HFFc6 (cell line): ENCODE measurements at regions not wholly inside any gene's neighbourhood (a gene's known extent, or its start where the extent isn't known, plus 50 kb on each side); places are given as distances from the start of the nearest gene placed in this dataset.
"Not testable (repeated sequence)": the region's sequence is repeated elsewhere in the genome, so short reads cannot be mapped to it uniquely, and the experiment has no call there.

Experiments
- DNase-seq: peaks from one replicate; pipeline ENCODE4 v3.0.0-alpha.2; 2018
- H3K27ac Mint-ChIP-seq: 2 replicates; pipeline ENCODE4 v1.8.0; 2020; ENCODE audit warnings: mild to moderate bottlenecking, mixed read lengths
- H3K27me3 Mint-ChIP-seq: 2 replicates; pipeline ENCODE4 v1.8.0; 2021; ENCODE audit warnings: mild to moderate bottlenecking, moderate library complexity, mixed read lengths; ENCODE audit not compliant: insufficient read depth
- H3K36me3 Mint-ChIP-seq: 2 replicates; pipeline ENCODE4 v1.8.0; 2021; ENCODE audit warnings: low read depth, mixed read lengths
- H3K4me1 Mint-ChIP-seq: 2 replicates; pipeline ENCODE4 v1.8.0; 2020; ENCODE audit warnings: low read depth, mixed read lengths
- H3K4me3 Mint-ChIP-seq: 2 replicates; pipeline ENCODE4 v1.8.0; 2020; ENCODE audit warnings: mild to moderate bottlenecking, moderate library complexity, mixed read lengths
- H3K9me3 Mint-ChIP-seq: 2 replicates; pipeline ENCODE4 v1.8.0; 2020; ENCODE audit warnings: mild to moderate bottlenecking, mixed read lengths
- CTCF ChIP-seq: fragments of 200-600 bp; sonication (generic); IDR thresholded peaks from 2 replicates; pipeline ENCODE4 v1.5.0; 2021; ENCODE audit warnings: antibody characterized with exemption, mild to moderate bottlenecking

GRCh38 chr5:1733369-1733768 lies 66.3 kb downstream of the MRPL36 start:
- no peaks in the 10 kb centered on the region for H3K4me1 Mint-ChIP-seq
- DNase-seq: no peak
- no peak overlapping the region for H3K4me3 Mint-ChIP-seq
- no peak overlapping the region for H3K27ac Mint-ChIP-seq
- peaks cover 14% of the 10 kb centered on the region for H3K27me3 Mint-ChIP-seq
- H3K36me3 Mint-ChIP-seq: no peaks in the 10 kb centered on the region
- TF ChIP-seq CTCF: no peak
- no peaks in the 10 kb centered on the region for H3K9me3 Mint-ChIP-seq

- Mint-ChIP-seq H3K4me1 (no peaks in the 10 kb centered on the region), H3K36me3 (no peaks in the 10 kb centered on the region), H3K9me3 (no peaks in the 10 kb centered on the region), H3K27ac (no peak overlapping the region), H3K27me3 (peaks cover 14% of the 10 kb centered on the region), H3K4me3 (no peak overlapping the region)
- no peak for TF ChIP-seq CTCF
- DNase-seq: no peak
Measured at GRCh38 chr5:1732945-1733344, 66.7 kb downstream of the MRPL36 start.

GRCh38 chr5:1732238-1732941 lies 67.2 kb downstream of the MRPL36 start:
- H3K9me3 Mint-ChIP-seq: no peaks in the 10 kb centered on the region
- H3K4me3 Mint-ChIP-seq: no peak overlapping the region
- H3K36me3 Mint-ChIP-seq: no peaks in the 10 kb centered on the region
- H3K4me1 Mint-ChIP-seq: no peaks in the 10 kb centered on the region
- no peak for DNase-seq
- no peak for TF ChIP-seq CTCF
- H3K27me3 Mint-ChIP-seq: peaks cover 11% of the 10 kb centered on the region
- no peak overlapping the region for H3K27ac Mint-ChIP-seq

- H3K4me3 Mint-ChIP-seq, H3K4me1 Mint-ChIP-seq, H3K9me3 Mint-ChIP-seq, H3K27ac Mint-ChIP-seq, H3K36me3 Mint-ChIP-seq, DNase-seq: not testable (repeated sequence)
- peaks cover 10% of the 10 kb centered on the region for H3K27me3 Mint-ChIP-seq
Measured at GRCh38 chr5:1731855-1732237, 67.8 kb downstream of the MRPL36 start.

GRCh38 chr5:1731091-1731639 lies 68.5 kb downstream of the MRPL36 start:
- Mint-ChIP-seq H3K27me3 (peaks cover 17% of the 10 kb centered on the region), H3K27ac (no peak overlapping the region), H3K9me3 (no peaks in the 10 kb centered on the region), H3K4me1 (no peaks in the 10 kb centered on the region), H3K36me3 (no peaks in the 10 kb centered on the region), H3K4me3 (no peak overlapping the region)
- TF ChIP-seq CTCF: no peak
- DNase-seq: no peak

GRCh38 chr5:1730487-1730847 lies 69.2 kb downstream of the MRPL36 start:
- no peak for TF ChIP-seq CTCF
- DNase-seq: no peak
- H3K36me3 Mint-ChIP-seq: no peaks in the 10 kb centered on the region
- peaks cover 22% of the 10 kb centered on the region for H3K27me3 Mint-ChIP-seq
- no peak overlapping the region for H3K27ac Mint-ChIP-seq
- H3K4me3 Mint-ChIP-seq: no peak overlapping the region
- H3K4me1 Mint-ChIP-seq: no peaks in the 10 kb centered on the region
- no peaks in the 10 kb centered on the region for H3K9me3 Mint-ChIP-seq
